LNCAP (cell line): ENCODE measurements at regions not wholly inside any gene's neighbourhood (a gene's known extent, or its start where the extent isn't known, plus 50 kb on each side); places are given as distances from the start of the nearest gene placed in this dataset.

Source experiments
- CTCF ChIP-seq: fragments of 450-650 bp; IDR thresholded peaks from 2 replicates; pipeline ENCODE4 v1.5.1; 2017; ENCODE audit warnings: mild to moderate bottlenecking

GRCh38 chr5:18699681-18700080 is 1065.4 kb downstream of the TAF11L14 start:
- TF ChIP-seq CTCF, result no peak

DNA sequence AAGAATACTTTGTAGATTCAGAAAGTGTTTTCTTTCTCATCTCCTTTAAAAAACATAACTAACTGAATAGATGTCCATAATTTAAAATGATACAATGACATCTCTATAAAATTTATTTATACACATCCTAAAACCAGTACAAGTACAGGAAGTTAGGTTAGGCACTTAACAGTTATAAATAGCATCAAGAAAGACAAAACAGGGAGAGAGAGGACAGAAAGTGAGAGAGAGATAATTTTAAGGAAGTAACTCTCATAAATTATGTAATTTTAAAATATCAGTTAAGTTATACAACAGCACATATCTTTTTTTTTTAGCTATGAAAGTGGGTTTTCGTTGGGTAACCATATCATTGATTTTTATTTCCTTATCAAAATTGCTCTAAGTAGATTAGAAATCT is 1068.6 kb downstream of the TAF11L14 start:
- no peak for TF ChIP-seq CTCF

DNA sequence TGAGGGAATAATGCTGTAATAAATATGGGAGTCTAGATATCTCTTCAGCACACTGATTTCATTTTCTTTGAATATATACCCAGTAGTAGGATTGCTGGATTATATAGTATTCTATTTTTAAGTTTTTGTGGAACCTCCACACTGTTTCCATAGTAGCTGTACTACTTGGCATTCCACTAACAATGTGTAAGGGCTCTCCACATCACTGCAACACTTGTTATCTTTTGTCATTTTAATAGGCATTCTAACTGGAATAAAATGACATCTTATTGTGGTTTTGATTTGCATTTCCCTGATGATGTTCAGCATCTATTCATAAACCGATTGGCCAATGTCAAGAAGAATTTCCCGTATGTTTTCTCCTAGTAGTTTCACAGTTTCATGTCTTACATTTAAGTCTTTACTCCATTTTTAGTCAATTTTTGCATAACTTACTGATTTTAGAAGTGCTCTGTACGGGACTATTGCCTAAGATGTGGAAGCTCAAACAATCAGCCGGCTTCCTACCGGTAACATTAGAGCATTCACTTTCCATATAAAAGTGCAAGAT is 1078.8 kb downstream of the TAF11L14 start:
- TF ChIP-seq CTCF, result no peak

- TF ChIP-seq CTCF, result no peak
Observed at GRCh38 chr5:18720002-18720401, 1085.7 kb downstream of the TAF11L14 start.

GRCh38 chr5:18732556-18733479 is 1098.6 kb downstream of the TAF11L14 start:
- TF ChIP-seq CTCF, result no peak

- TF ChIP-seq CTCF, result no peak
Observed at GRCh38 chr5:18736051-18736398, 1101.8 kb downstream of the TAF11L14 start.

- TF ChIP-seq CTCF, result no peak
Observed at GRCh38 chr5:18740301-18740700, 1106.0 kb downstream of the TAF11L14 start.
